Left lung (tissue), 4 donors: ENCODE measurements at regions not wholly inside any gene's neighbourhood (a gene's known extent, or its start where the extent isn't known, plus 50 kb on each side); places are given as distances from the start of the nearest gene placed in this dataset.
A peak's percentile ranks its signal among the peaks of the same experiment; 100 is the strongest.
"Not testable (repeated sequence)": the region's sequence is repeated elsewhere in the genome, so short reads cannot be mapped to it uniquely, and the experiment has no call there.

ENCODE experiments used
- ATAC-seq: fragments of 200-7000 bp; cut with Tn5 transposase; one replicate; pipeline ENCODE4 v1.9.1; 2020; ENCODE audit warnings: moderate library complexity
- DNase-seq, 4 donors: peaks; one replicate each; pipeline ENCODE4 v3.0.0-alpha.2; 2013 to 2020
- H3K27ac ChIP-seq, 2 donors: fragments of 200-600 bp; sonication (generic) in 1 of 2; one replicate each; pipeline versions ENCODE4 v1.5.0 to v1.8.0; 2020 to 2021
- H3K27me3 ChIP-seq, 2 donors: fragments of 200-600 bp; sonication (generic) in 1 of 2; one replicate each; pipeline versions ENCODE4 v1.5.0 to v1.8.0; 2020 to 2021
- H3K36me3 ChIP-seq, 2 donors: fragments of 200-600 bp; sonication (generic) in 1 of 2; one replicate each; pipeline versions ENCODE4 v1.5.0 to v1.8.0; 2020 to 2021
- H3K4me1 ChIP-seq, 2 donors: fragments of 200-600 bp; one replicate each; pipeline ENCODE4 v1.8.0; 2021
- H3K4me3 ChIP-seq, 2 donors: fragments of 200-600 bp; sonication (generic) in 1 of 2; one replicate each; pipeline versions ENCODE4 v1.5.0 to v1.8.0; 2020 to 2021; ENCODE audit warnings: mild to moderate bottlenecking in 1 of 2
- H3K9me3 ChIP-seq, 2 donors: fragments of 200-600 bp; sonication (generic) in 1 of 2; one replicate each; pipeline versions ENCODE4 v1.5.0 to v1.8.0; 2020 to 2021
- CTCF ChIP-seq, 2 donors: fragments of 200-600 bp; sonication (generic) in 1 of 2; IDR thresholded peaks; one replicate each; pipeline versions ENCODE4 v1.5.0 to v1.8.0; 2021; ENCODE audit warnings: antibody characterized with exemption in 2 of 2
- intact Hi-C, 2 donors: fragments of 100-400 bp; cut with DNase I; formaldehyde crosslinking; loops; one replicate each; pipeline versions ENCODE4 v1.11.2 to v1.14.2; 2022
- donor health status: DM: no; HTN: yes; CAD: no.
- donor health status: DM: no; HTN: no; CAD: no.

- no peak for ATAC-seq
- Histone ChIP-seq H3K4me3 (no peak overlapping the region), H3K9me3 (peaks cover 0 to 40% of the 10 kb centered on the region in 2 donors), H3K27ac (no peak overlapping the region), H3K27me3 (no peaks in the 10 kb centered on the region), H3K4me1 (no peaks in the 10 kb centered on the region), H3K36me3 (no peaks in the 10 kb centered on the region)
- no peak for TF ChIP-seq CTCF (IDR thresholded peaks at IDR 0.05)
- intact Hi-C loops: no loop called here
- no peak for DNase-seq
These were observed 109.2 kb downstream of the ZNF486 start for GRCh38 chr19:20276011-20276731.

GRCh38 chr19:20273951-20274570, 107.0 kb downstream of the ZNF486 start:
- no peak for DNase-seq
- no peaks in the 10 kb centered on the region for H3K36me3 ChIP-seq
- intact Hi-C loops: no loop called here
- no peak for ATAC-seq
- no peak overlapping the region for H3K4me3 ChIP-seq
- no peak for TF ChIP-seq CTCF (IDR thresholded peaks at IDR 0.05)
- no peak overlapping the region for H3K27ac ChIP-seq
- no peaks in the 10 kb centered on the region for H3K4me1 ChIP-seq
- H3K27me3 ChIP-seq: no peaks in the 10 kb centered on the region
- H3K9me3 ChIP-seq: peaks cover 0 to 39% of the 10 kb centered on the region in 2 donors

DNA sequence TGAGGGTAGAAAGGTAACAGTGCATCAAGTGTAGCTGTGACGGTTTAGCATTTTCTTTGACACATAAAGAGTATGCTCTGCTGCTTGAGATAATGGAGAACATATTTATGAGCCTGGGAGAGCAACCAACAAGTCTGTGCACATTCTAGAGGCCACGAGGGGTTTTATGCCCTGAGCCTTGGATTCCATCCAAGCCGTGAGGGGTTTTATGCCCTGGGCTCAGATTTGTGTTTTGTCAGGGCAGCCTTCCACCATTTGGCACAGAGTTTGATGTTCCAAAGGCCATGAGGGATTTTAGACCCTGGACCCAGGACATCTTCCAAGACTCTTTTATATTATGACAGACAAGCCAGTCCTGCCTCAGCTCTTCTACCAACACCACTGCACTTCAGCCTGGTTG, 106.4 kb downstream of the ZNF486 start:
- no peak for DNase-seq
- TF ChIP-seq CTCF (IDR thresholded peaks at IDR 0.05): no peak

DNA sequence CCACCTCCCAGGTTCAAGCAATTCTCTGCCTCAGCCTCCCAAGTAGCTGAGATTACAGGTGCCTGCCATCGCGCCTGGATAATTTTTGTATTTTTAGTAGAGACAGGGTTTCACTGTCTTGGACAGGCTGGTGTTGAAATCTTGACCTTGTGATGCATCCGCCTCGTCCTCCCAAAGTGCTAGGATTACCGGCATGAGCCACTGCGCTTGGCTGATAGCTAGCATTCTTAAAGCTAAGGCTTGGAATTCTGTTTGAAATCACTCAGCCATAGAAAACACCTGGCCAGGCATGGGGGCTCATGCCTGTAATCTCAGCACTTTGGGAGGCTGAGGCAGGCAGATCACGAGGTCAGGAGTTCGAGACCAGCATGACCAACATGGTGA, 105.6 kb downstream of the ZNF486 start:
- H3K36me3 ChIP-seq, intact Hi-C loops, H3K4me3 ChIP-seq, ATAC-seq, DNase-seq, H3K4me1 ChIP-seq, H3K27me3 ChIP-seq, H3K27ac ChIP-seq: not testable (repeated sequence)
- H3K9me3 ChIP-seq: peaks cover 0 to 35% of the 10 kb centered on the region in 2 donors

More for the DNA sequence above, 106.4 kb downstream of the ZNF486 start:
- Histone ChIP-seq H3K27me3 (no peaks in the 10 kb centered on the region), H3K4me1 (no peaks in the 10 kb centered on the region), H3K9me3 (peaks cover 0 to 35% of the 10 kb centered on the region in 2 donors), H3K36me3 (no peaks in the 10 kb centered on the region), H3K4me3 (no peak overlapping the region), H3K27ac (no peak overlapping the region)
- ATAC-seq: no peak
- intact Hi-C loops: no loop called here

DNA sequence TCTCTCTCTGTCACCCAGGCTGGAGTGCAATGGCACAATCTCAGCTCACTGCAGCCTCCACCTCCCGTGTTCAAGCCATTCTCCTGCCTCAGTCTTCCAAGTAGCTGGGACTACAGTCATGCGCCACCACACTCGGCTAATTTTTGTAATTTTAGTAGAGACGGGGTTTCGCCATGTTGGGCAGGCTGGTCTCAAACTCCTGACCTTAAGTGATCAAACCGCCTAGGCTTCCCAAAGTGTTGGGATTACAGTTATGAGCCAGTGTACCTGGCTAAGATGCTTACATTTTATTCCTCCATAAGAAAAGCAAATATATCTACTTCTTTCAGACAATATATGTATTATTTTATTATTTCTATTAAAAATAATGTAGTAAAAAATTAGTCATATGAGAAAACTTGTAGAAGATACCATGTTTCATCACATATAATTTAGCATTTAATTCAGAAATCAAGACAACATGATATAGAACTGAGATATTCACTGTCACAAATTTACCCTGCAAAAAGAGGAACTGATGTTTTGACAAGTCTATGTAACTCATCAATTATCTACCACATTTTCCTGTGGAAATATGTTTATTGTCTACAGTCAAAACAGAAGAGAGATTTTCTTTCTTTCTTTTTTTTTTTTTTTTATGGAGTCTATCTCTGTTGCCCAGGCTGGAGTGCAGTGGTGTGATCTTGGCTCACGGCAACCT, 105.1 kb downstream of the ZNF486 start:
- DNase-seq, ATAC-seq, intact Hi-C loops, H3K4me3 ChIP-seq, H3K27me3 ChIP-seq, H3K36me3 ChIP-seq, H3K4me1 ChIP-seq: not testable (repeated sequence)
- Histone ChIP-seq H3K27ac (peak overlapping the region in 1 of 2 donors; percentile 42), H3K9me3 (peaks cover 0 to 31% of the 10 kb centered on the region in 2 donors)
